ENCODE measurements at regions not wholly inside any gene's neighbourhood (a gene's known extent, or its start where the extent isn't known, plus 50 kb on each side); places are given as distances from the start of the nearest gene placed in this dataset.

GRCh38 chr4:34851411-34851810, 1392.9 kb downstream of the ARAP2 start:
- H3K79me2 ChIP-seq (ENCODE audit: insufficient read depth, low read length): no peaks in the 10 kb centered on the region
- no peaks in the 10 kb centered on the region for H3K27me3 ChIP-seq (ENCODE audit: insufficient read depth, low read length)
- H3K4me1 ChIP-seq (ENCODE audit: insufficient read depth, low read length, severe bottlenecking): no peaks in the 10 kb centered on the region
- H4K20me1 ChIP-seq (ENCODE audit: insufficient read depth, low read length): no peaks in the 10 kb centered on the region
- H3K27ac ChIP-seq (ENCODE audit: low read depth, low read length, poor library complexity, severe bottlenecking): no peak overlapping the region
- no peaks in the 10 kb centered on the region for H3K36me3 ChIP-seq (ENCODE audit: insufficient read depth, low read length)
- H3F3A ChIP-seq (ENCODE audit: insufficient read depth, low read length): no peaks in the 10 kb centered on the region
- TF ChIP-seq EZH2 (IDR thresholded peaks at IDR 0.05; ENCODE audit: borderline replicate concordance, low read length) (no peak), CTCF (IDR thresholded peaks at IDR 0.05; ENCODE audit: low read length) (no peak)
- no peaks in the 10 kb centered on the region for H3K9me2 ChIP-seq (ENCODE audit: low read depth, low read length)
- H3K4me2 ChIP-seq (ENCODE audit: low read length): no peak overlapping the region
- H3K9ac ChIP-seq (ENCODE audit: low read length): no peak overlapping the region
- H2AFZ ChIP-seq (ENCODE audit: low read length): no peak overlapping the region
- H3K4me3 ChIP-seq (ENCODE audit: low read depth, low read length, poor library complexity, severe bottlenecking): no peak overlapping the region
- no peaks in the 10 kb centered on the region for H3K9me3 ChIP-seq (ENCODE audit: low read length)

DNA sequence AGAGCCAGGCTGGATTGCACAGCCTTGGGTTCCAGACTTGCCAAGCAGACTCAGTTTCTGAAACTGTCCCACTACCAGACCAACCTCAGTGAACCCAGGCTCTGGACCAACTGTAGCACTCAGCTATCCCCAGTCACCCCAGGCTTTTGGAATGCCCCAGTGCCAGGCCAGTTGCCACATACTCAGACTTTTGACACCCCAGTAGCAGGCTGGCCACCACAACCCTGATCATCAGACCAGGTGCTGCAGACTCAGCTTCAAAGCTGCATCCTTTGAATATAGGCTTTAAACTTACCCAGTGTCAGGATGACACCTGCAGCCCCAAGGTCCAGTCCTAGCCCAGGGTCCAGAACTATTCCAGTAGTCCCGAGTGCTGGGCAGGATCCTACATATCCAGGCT, 1389.9 kb downstream of the ARAP2 start:
- Histone ChIP-seq H3K4me2 (ENCODE audit: low read length) (no peak overlapping the region), H4K20me1 (ENCODE audit: insufficient read depth, low read length) (no peaks in the 10 kb centered on the region), H3K27ac (ENCODE audit: low read depth, low read length, poor library complexity, severe bottlenecking) (no peak overlapping the region), H3K4me3 (ENCODE audit: low read depth, low read length, poor library complexity, severe bottlenecking) (no peak overlapping the region), H3K79me2 (ENCODE audit: insufficient read depth, low read length) (no peaks in the 10 kb centered on the region), H3K4me1 (ENCODE audit: insufficient read depth, low read length, severe bottlenecking) (no peaks in the 10 kb centered on the region), H3K27me3 (ENCODE audit: insufficient read depth, low read length) (no peaks in the 10 kb centered on the region), H3K36me3 (ENCODE audit: insufficient read depth, low read length) (no peaks in the 10 kb centered on the region), H2AFZ (ENCODE audit: low read length) (no peak overlapping the region), H3K9ac (ENCODE audit: low read length) (no peak overlapping the region), H3K9me3 (ENCODE audit: low read length) (no peaks in the 10 kb centered on the region), H3K9me2 (ENCODE audit: low read depth, low read length) (no peaks in the 10 kb centered on the region), H3F3A (ENCODE audit: insufficient read depth, low read length) (no peaks in the 10 kb centered on the region)
- no peak for TF ChIP-seq EZH2 (IDR thresholded peaks at IDR 0.05; ENCODE audit: borderline replicate concordance, low read length)
- TF ChIP-seq CTCF (IDR thresholded peaks at IDR 0.05; ENCODE audit: low read length): no peak

DNA sequence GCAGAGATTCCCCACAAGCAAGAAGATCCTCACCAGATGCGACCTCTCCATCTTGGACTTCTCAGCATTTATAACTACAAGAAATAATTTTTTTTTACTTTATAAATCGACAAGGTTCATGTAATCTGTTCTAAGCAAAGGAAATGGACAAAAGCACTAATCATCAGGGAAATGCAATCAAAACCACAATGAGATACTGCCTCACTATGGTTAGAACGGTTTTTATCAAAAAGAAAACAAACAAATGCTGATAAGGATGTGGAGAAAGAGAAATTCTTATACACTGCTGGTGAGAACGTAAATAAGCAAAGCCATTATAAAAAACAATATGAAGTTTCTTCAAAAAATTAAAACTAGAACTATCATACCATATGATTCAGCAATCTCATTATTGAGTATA, 1382.6 kb downstream of the ARAP2 start:
- Histone ChIP-seq H3K36me3 (ENCODE audit: insufficient read depth, low read length) (no peaks in the 10 kb centered on the region), H3K4me2 (ENCODE audit: low read length) (no peak overlapping the region), H2AFZ (ENCODE audit: low read length) (no peak overlapping the region), H3K4me3 (ENCODE audit: low read depth, low read length, poor library complexity, severe bottlenecking) (no peak overlapping the region), H3K4me1 (ENCODE audit: insufficient read depth, low read length, severe bottlenecking) (no peaks in the 10 kb centered on the region), H3K9ac (ENCODE audit: low read length) (no peak overlapping the region), H3K27me3 (ENCODE audit: insufficient read depth, low read length) (no peaks in the 10 kb centered on the region), H3K79me2 (ENCODE audit: insufficient read depth, low read length) (no peaks in the 10 kb centered on the region), H4K20me1 (ENCODE audit: insufficient read depth, low read length) (no peaks in the 10 kb centered on the region), H3F3A (ENCODE audit: insufficient read depth, low read length) (no peaks in the 10 kb centered on the region), H3K27ac (ENCODE audit: low read depth, low read length, poor library complexity, severe bottlenecking) (no peak overlapping the region), H3K9me2 (ENCODE audit: low read depth, low read length) (no peaks in the 10 kb centered on the region), H3K9me3 (ENCODE audit: low read length) (no peaks in the 10 kb centered on the region)
- TF ChIP-seq EZH2 (IDR thresholded peaks at IDR 0.05; ENCODE audit: borderline replicate concordance, low read length) (no peak), CTCF (IDR thresholded peaks at IDR 0.05; ENCODE audit: low read length) (no peak)

All from OCI-LY1 (cell line).